GM13976 (cell line): ENCODE measurements at regions not wholly inside any gene's neighbourhood (a gene's known extent, or its start where the extent isn't known, plus 50 kb on each side); places are given as distances from the start of the nearest gene placed in this dataset.

ENCODE experiments used
- DNase-seq: peaks from one replicate; pipeline ENCODE4 v3.0.0; 2012; ENCODE audit warnings: low spot score
- CTCF ChIP-seq: IDR thresholded peaks from 2 replicates; pipeline ENCODE4 v1.5.1; 2012; ENCODE audit warnings: borderline replicate concordance, mild to moderate bottlenecking; ENCODE audit not compliant: insufficient read depth; ENCODE audit errors: extremely low read depth, missing control alignments, control extremely low read depth
- in situ Hi-C: fragments of 300-500 bp; cut with MboI; formaldehyde crosslinking; loops from one replicate; pipeline ENCODE4 v1.12.0; 2022; ENCODE audit warnings: low sequenced_read_pairs, mixed read lengths, inconsistent platforms; ENCODE audit not compliant: unreplicated experiment

- in situ Hi-C loops = no loop called here
- DNase-seq = no peak
- TF ChIP-seq CTCF = no peak
Observed at GRCh38 chr1:96011606-96012005, 710.0 kb upstream of the PTBP2 start.

GRCh38 chr1:96016219-96016618 is 705.4 kb upstream of the PTBP2 start:
- in situ Hi-C loops = no loop called here
- DNase-seq = no peak
- no peak for TF ChIP-seq CTCF

GRCh38 chr1:96020378-96020777 is 701.2 kb upstream of the PTBP2 start:
- DNase-seq = no peak
- no peak for TF ChIP-seq CTCF
- in situ Hi-C loops = no loop called here

- DNase-seq = no peak
- in situ Hi-C loops = no loop called here
- no peak for TF ChIP-seq CTCF
Observed at GRCh38 chr1:96025062-96025461, 696.5 kb upstream of the PTBP2 start.

- no peak for DNase-seq
- TF ChIP-seq CTCF = no peak
- in situ Hi-C loops = no loop called here
Observed at GRCh38 chr1:96028071-96028470, 693.5 kb upstream of the PTBP2 start.

GRCh38 chr1:96030312-96030711 is 691.3 kb upstream of the PTBP2 start:
- no peak for DNase-seq
- no peak for TF ChIP-seq CTCF
- in situ Hi-C loops = no loop called here

- in situ Hi-C loops = no loop called here
- TF ChIP-seq CTCF = no peak
- DNase-seq = no peak
Observed at GRCh38 chr1:96034006-96034405, 687.6 kb upstream of the PTBP2 start.
